Stimulated activated CD4-positive, alpha-beta T cell treated with anti-CD3 and anti-CD28 coated beads, Interleukin-1b, Interleukin-23, amount 100 ng/mL, for 1 hour (primary cell): ENCODE measurements at regions not wholly inside any gene's neighbourhood (a gene's known extent, or its start where the extent isn't known, plus 50 kb on each side); places are given as distances from the start of the nearest gene placed in this dataset.

Experiments
- DNase-seq, 2 donors: peaks; one replicate each; pipeline ENCODE4 v3.0.0-alpha.2; 2020; ENCODE audit warnings: low read depth in 2 of 2

- DNase-seq = no peak
Measured at GRCh38 chr6:111957623-111958315, 84.5 kb upstream of the FYN start.

GRCh38 chr6:111958534-111958933, 85.3 kb upstream of the FYN start:
- DNase-seq = no peak

- DNase-seq = no peak
Measured at GRCh38 chr6:111959766-111960165, 86.5 kb upstream of the FYN start.

- no peak for DNase-seq
Measured at GRCh38 chr6:111967131-111967530, 86.8 kb upstream of the CCN6 start.

GRCh38 chr6:111970426-111970825, 83.5 kb upstream of the CCN6 start:
- no peak for DNase-seq

GRCh38 chr6:111971181-111971841, 82.6 kb upstream of the CCN6 start:
- DNase-seq = no peak

- DNase-seq = no peak
Measured at GRCh38 chr6:111971866-111972532, 81.9 kb upstream of the CCN6 start.

- DNase-seq = no peak
Measured at GRCh38 chr6:111972745-111973117, 81.2 kb upstream of the CCN6 start.

- peak; percentile 13 to 16 for DNase-seq
Measured at GRCh38 chr6:111973118-111973761, 80.7 kb upstream of the CCN6 start.

- DNase-seq = no peak
Measured at GRCh38 chr6:111973927-111974639, 79.8 kb upstream of the CCN6 start.

GRCh38 chr6:111975466-111975865, 78.4 kb upstream of the CCN6 start:
- DNase-seq = no peak

GRCh38 chr6:111976139-111976538, 77.8 kb upstream of the CCN6 start:
- DNase-seq = no peak

GRCh38 chr6:111978532-111979149, 75.3 kb upstream of the CCN6 start:
- no peak for DNase-seq

GRCh38 chr6:111979633-111980032, 74.3 kb upstream of the CCN6 start:
- no peak for DNase-seq

- no peak for DNase-seq
Measured at GRCh38 chr6:111980143-111980542, 73.8 kb upstream of the CCN6 start.

GRCh38 chr6:111980971-111981840, 72.7 kb upstream of the CCN6 start:
- DNase-seq = no peak

- no peak for DNase-seq
Measured at GRCh38 chr6:111982681-111983080, 71.2 kb upstream of the CCN6 start.

GRCh38 chr6:111983193-111983592, 70.7 kb upstream of the CCN6 start:
- DNase-seq = no peak

GRCh38 chr6:111984081-111984480, 69.8 kb upstream of the CCN6 start:
- DNase-seq = peak in 1 of 2 donors; percentile 32

- no peak for DNase-seq
Measured at GRCh38 chr6:111984516-111985201, 69.2 kb upstream of the CCN6 start.
